ENCODE measurements at regions not wholly inside any gene's neighbourhood (a gene's known extent, or its start where the extent isn't known, plus 50 kb on each side); places are given as distances from the start of the nearest gene placed in this dataset.
"Not testable (repeated sequence)": the region's sequence is repeated elsewhere in the genome, so short reads cannot be mapped to it uniquely, and the experiment has no call there.

GRCh38 chr2:200101922-200102321, 146.5 kb downstream of the MAIP1 start:
- WGBS, result 94% methylated on average over 4 of the region's 4 CpGs

GRCh38 chr2:200102971-200103370, 147.6 kb downstream of the MAIP1 start:
- Histone ChIP-seq H3K9me3 (ENCODE audit: insufficient read depth, low read depth, low read length) (no peaks in the 10 kb centered on the region), H3K36me3 (ENCODE audit: insufficient read depth, low read length) (no peaks in the 10 kb centered on the region), H3K9ac (ENCODE audit: low read depth, low read length) (no peak overlapping the region), H3K27ac (ENCODE audit: low read depth, low read length) (no peak overlapping the region), H3K4me1 (ENCODE audit: insufficient read depth, low read length) (0 out of 2 replicates have a peak, but pooled peaks cover 4% of the 10 kb centered on the region), H3K4me3 (ENCODE audit: low read length) (no peak overlapping the region), H3K27me3 (ENCODE audit: insufficient read depth, low read length) (no peaks in the 10 kb centered on the region)
- 92% methylated on average over 1 of the region's 1 CpG for WGBS

More at GRCh38 chr2:200101922-200102321, 146.5 kb downstream of the MAIP1 start:
- H3K9ac ChIP-seq (ENCODE audit: low read depth, low read length), result no peak overlapping the region
- 0 out of 2 replicates have a peak, but pooled peaks cover 4% of the 10 kb centered on the region for H3K4me1 ChIP-seq (ENCODE audit: insufficient read depth, low read length)
- H3K27ac ChIP-seq (ENCODE audit: low read depth, low read length), result no peak overlapping the region
- no peak overlapping the region for H3K4me3 ChIP-seq (ENCODE audit: low read length)
- H3K36me3 ChIP-seq (ENCODE audit: insufficient read depth, low read length), result no peaks in the 10 kb centered on the region
- H3K9me3 ChIP-seq (ENCODE audit: insufficient read depth, low read depth, low read length), result no peaks in the 10 kb centered on the region
- no peaks in the 10 kb centered on the region for H3K27me3 ChIP-seq (ENCODE audit: insufficient read depth, low read length)

- H3K36me3 ChIP-seq (ENCODE audit: insufficient read depth, low read length), result no peaks in the 10 kb centered on the region
- H3K4me3 ChIP-seq (ENCODE audit: low read length), result no peak overlapping the region
- H3K27ac ChIP-seq (ENCODE audit: low read depth, low read length), result no peak overlapping the region
- H3K27me3 ChIP-seq (ENCODE audit: insufficient read depth, low read length), result no peaks in the 10 kb centered on the region
- H3K9me3 ChIP-seq (ENCODE audit: insufficient read depth, low read depth, low read length), result no peaks in the 10 kb centered on the region
- 98% methylated on average over 1 of the region's 1 CpG for WGBS
- no peak overlapping the region for H3K9ac ChIP-seq (ENCODE audit: low read depth, low read length)
- 0 out of 2 replicates have a peak, but pooled peaks cover 4% of the 10 kb centered on the region for H3K4me1 ChIP-seq (ENCODE audit: insufficient read depth, low read length)
These were observed 148.6 kb downstream of the MAIP1 start for GRCh38 chr2:200104015-200104414.

GRCh38 chr2:200107514-200108217, 152.3 kb downstream of the MAIP1 start:
- 92% methylated on average over 6 of the region's 6 CpGs for WGBS
- no peaks in the 10 kb centered on the region for H3K4me1 ChIP-seq (ENCODE audit: insufficient read depth, low read length)
- no peaks in the 10 kb centered on the region for H3K27me3 ChIP-seq (ENCODE audit: insufficient read depth, low read length)
- no peaks in the 10 kb centered on the region for H3K9me3 ChIP-seq (ENCODE audit: insufficient read depth, low read depth, low read length)
- H3K4me3 ChIP-seq (ENCODE audit: low read length), result no peak overlapping the region
- H3K27ac ChIP-seq (ENCODE audit: low read depth, low read length), result no peak overlapping the region
- no peak overlapping the region for H3K9ac ChIP-seq (ENCODE audit: low read depth, low read length)
- no peaks in the 10 kb centered on the region for H3K36me3 ChIP-seq (ENCODE audit: insufficient read depth, low read length)

GRCh38 chr2:200109421-200109820, 154.0 kb downstream of the MAIP1 start:
- H3K9me3 ChIP-seq (ENCODE audit: insufficient read depth, low read depth, low read length), result no peaks in the 10 kb centered on the region
- no peak overlapping the region for H3K4me3 ChIP-seq (ENCODE audit: low read length)
- 92% methylated on average over 3 of the region's 3 CpGs for WGBS

GRCh38 chr2:200110381-200110780, 155.0 kb downstream of the MAIP1 start:
- H3K36me3 ChIP-seq (ENCODE audit: insufficient read depth, low read length), result no peaks in the 10 kb centered on the region
- no peaks in the 10 kb centered on the region for H3K27me3 ChIP-seq (ENCODE audit: insufficient read depth, low read length)
- H3K9me3 ChIP-seq (ENCODE audit: insufficient read depth, low read depth, low read length), result no peaks in the 10 kb centered on the region
- no peak overlapping the region for H3K9ac ChIP-seq (ENCODE audit: low read depth, low read length)
- H3K27ac ChIP-seq (ENCODE audit: low read depth, low read length), result no peak overlapping the region
- H3K4me1 ChIP-seq (ENCODE audit: insufficient read depth, low read length), result no peaks in the 10 kb centered on the region
- H3K4me3 ChIP-seq (ENCODE audit: low read length), result no peak overlapping the region

More at GRCh38 chr2:200109421-200109820, 154.0 kb downstream of the MAIP1 start:
- no peaks in the 10 kb centered on the region for H3K4me1 ChIP-seq (ENCODE audit: insufficient read depth, low read length)
- no peak overlapping the region for H3K27ac ChIP-seq (ENCODE audit: low read depth, low read length)
- no peaks in the 10 kb centered on the region for H3K27me3 ChIP-seq (ENCODE audit: insufficient read depth, low read length)
- no peak overlapping the region for H3K9ac ChIP-seq (ENCODE audit: low read depth, low read length)
- no peaks in the 10 kb centered on the region for H3K36me3 ChIP-seq (ENCODE audit: insufficient read depth, low read length)

GRCh38 chr2:200113016-200113799, 157.8 kb downstream of the MAIP1 start:
- not testable (repeated sequence) for H3K9me3 ChIP-seq (ENCODE audit: insufficient read depth, low read depth, low read length); H3K9ac ChIP-seq (ENCODE audit: low read depth, low read length); H3K27ac ChIP-seq (ENCODE audit: low read depth, low read length); H3K36me3 ChIP-seq (ENCODE audit: insufficient read depth, low read length); H3K27me3 ChIP-seq (ENCODE audit: insufficient read depth, low read length); H3K4me3 ChIP-seq (ENCODE audit: low read length); H3K4me1 ChIP-seq (ENCODE audit: insufficient read depth, low read length)
- WGBS, result 87% methylated on average over 8 of the region's 8 CpGs

GRCh38 chr2:200119236-200119635, 163.9 kb downstream of the MAIP1 start:
- no peak overlapping the region for H3K27ac ChIP-seq (ENCODE audit: low read depth, low read length)
- H3K27me3 ChIP-seq (ENCODE audit: insufficient read depth, low read length), result no peaks in the 10 kb centered on the region
- WGBS, result 100% methylated on average over 2 of the region's 2 CpGs
- H3K9me3 ChIP-seq (ENCODE audit: insufficient read depth, low read depth, low read length), result no peaks in the 10 kb centered on the region
- no peaks in the 10 kb centered on the region for H3K4me1 ChIP-seq (ENCODE audit: insufficient read depth, low read length)
- no peak overlapping the region for H3K4me3 ChIP-seq (ENCODE audit: low read length)
- H3K9ac ChIP-seq (ENCODE audit: low read depth, low read length), result no peak overlapping the region
- no peaks in the 10 kb centered on the region for H3K36me3 ChIP-seq (ENCODE audit: insufficient read depth, low read length)

- Histone ChIP-seq H3K9me3 (ENCODE audit: insufficient read depth, low read depth, low read length) (no peaks in the 10 kb centered on the region), H3K36me3 (ENCODE audit: insufficient read depth, low read length) (no peaks in the 10 kb centered on the region), H3K4me3 (ENCODE audit: low read length) (no peak overlapping the region), H3K27ac (ENCODE audit: low read depth, low read length) (no peak overlapping the region), H3K9ac (ENCODE audit: low read depth, low read length) (no peak overlapping the region), H3K4me1 (ENCODE audit: insufficient read depth, low read length) (no peaks in the 10 kb centered on the region), H3K27me3 (ENCODE audit: insufficient read depth, low read length) (no peaks in the 10 kb centered on the region)
These were observed 166.5 kb downstream of the MAIP1 start for GRCh38 chr2:200121931-200122330.

- H3K27me3 ChIP-seq (ENCODE audit: insufficient read depth, low read length), result no peaks in the 10 kb centered on the region
- H3K27ac ChIP-seq (ENCODE audit: low read depth, low read length), result no peak overlapping the region
- H3K36me3 ChIP-seq (ENCODE audit: insufficient read depth, low read length), result no peaks in the 10 kb centered on the region
- no peak overlapping the region for H3K9ac ChIP-seq (ENCODE audit: low read depth, low read length)
- 0 out of 2 replicates have a peak, but pooled peaks cover 5% of the 10 kb centered on the region for H3K4me1 ChIP-seq (ENCODE audit: insufficient read depth, low read length)
- no peak overlapping the region for H3K4me3 ChIP-seq (ENCODE audit: low read length)
- H3K9me3 ChIP-seq (ENCODE audit: insufficient read depth, low read depth, low read length), result no peaks in the 10 kb centered on the region
These were observed 167.3 kb downstream of the MAIP1 start for GRCh38 chr2:200122683-200123082.

- H3K27ac ChIP-seq (ENCODE audit: low read depth, low read length); H3K9me3 ChIP-seq (ENCODE audit: insufficient read depth, low read depth, low read length): not testable (repeated sequence)
These were observed 169.4 kb downstream of the MAIP1 start for GRCh38 chr2:200124665-200125368.

More at GRCh38 chr2:200124665-200125368, 169.4 kb downstream of the MAIP1 start:
- not testable (repeated sequence) for H3K9ac ChIP-seq (ENCODE audit: low read depth, low read length); H3K4me3 ChIP-seq (ENCODE audit: low read length); H3K36me3 ChIP-seq (ENCODE audit: insufficient read depth, low read length); H3K4me1 ChIP-seq (ENCODE audit: insufficient read depth, low read length); H3K27me3 ChIP-seq (ENCODE audit: insufficient read depth, low read length)
- WGBS, result 95% methylated on average over 10 of the region's 10 CpGs

Data from HUES64 (cell line).